DMS 273 treated with DMSO at 0.1 percent for 48 hours (cell line): ENCODE measurements at regions not wholly inside any gene's neighbourhood (a gene's known extent, or its start where the extent isn't known, plus 50 kb on each side); places are given as distances from the start of the nearest gene placed in this dataset.

ENCODE experiments used
- DNase-seq: peaks from one replicate; lab custom pipeline; 2025; lab: John Stamatoyannopoulos, UW

- no peak for DNase-seq
Observed at GRCh38 chr15:62988701-62989100, 53.8 kb upstream of the TPM1 start.

DNA sequence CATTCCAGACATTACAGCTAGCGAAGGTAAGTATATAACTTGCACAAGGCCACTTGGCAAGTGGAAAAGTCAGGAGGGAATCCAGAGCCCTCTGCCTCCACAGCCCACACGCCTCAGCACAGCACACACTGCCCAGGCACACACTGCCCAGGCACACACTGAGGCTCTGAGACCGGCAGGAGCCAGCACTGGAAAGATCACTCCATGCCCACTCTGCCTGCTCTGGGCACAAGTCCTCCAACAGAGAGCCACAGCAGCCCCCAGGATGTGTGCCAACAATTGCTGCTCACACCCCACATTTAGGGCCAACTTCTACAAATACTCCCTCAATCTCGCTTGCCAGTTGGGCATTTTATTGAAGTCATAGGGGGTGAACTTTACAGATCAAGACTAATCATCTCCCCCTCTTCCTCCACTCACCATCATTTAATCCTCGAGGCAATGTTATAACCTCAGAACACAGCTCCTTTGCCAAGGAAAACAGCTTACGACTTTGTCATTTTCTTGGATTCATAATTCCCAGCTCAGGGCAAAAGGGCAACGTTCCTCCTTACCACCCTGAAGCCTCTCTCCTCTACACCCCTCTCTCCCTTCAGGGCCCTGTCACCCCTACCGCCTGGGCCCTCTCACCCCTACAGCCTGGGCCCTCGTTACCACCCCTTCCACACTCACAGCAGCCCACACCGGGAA, 53.0 kb upstream of the TPM1 start:
- no peak for DNase-seq

GRCh38 chr15:62991698-62992097, 50.8 kb upstream of the TPM1 start:
- no peak for DNase-seq

- DNase-seq = no peak
Observed at GRCh38 chr15:62992302-62992701, 50.2 kb upstream of the TPM1 start.
